HepG2 (cell line): ENCODE measurements at regions not wholly inside any gene's neighbourhood (a gene's known extent, or its start where the extent isn't known, plus 50 kb on each side); places are given as distances from the start of the nearest gene placed in this dataset.

ENCODE experiments used
- ATAC-seq: fragments of 200-7000 bp; cut with Tn5 transposase; 3 replicates; pipeline ENCODE4 v1.9.1; 2020; ENCODE audit warnings: mild to moderate bottlenecking, moderate library complexity
- BruUV-seq: library from RNA; stranded (reverse); fragments of 400-500 nt; replicated peaks from 2 replicates; lab custom pipeline; 2021; lab: Mats Ljungman, UMichigan
- CTCF ChIA-PET: fragments of 300-600 bp; formaldehyde crosslinking; extraction: SDS; loops from one replicate; lab custom pipeline; 2021; ENCODE audit warnings: low total read pairs, inconsistent platforms, low intra/inter-chr PET ratio; lab: Yijun Ruan, JAX
- POLR2A ChIA-PET: fragments of 350-600 bp; sonication (Branson Sonifier 250); formaldehyde crosslinking; loops from one replicate; lab custom pipeline; 2020; ENCODE audit warnings: antibody characterized with exemption, inconsistent platforms; lab: Yijun Ruan, JAX
- DNase-seq: peaks from one replicate; pipeline ENCODE4 v3.0.0-alpha.2; 2015; ENCODE audit warnings: low spot score
- FAIRE-seq: peaks from 3 replicates; lab custom pipeline; 2011; peaks lifted over from hg19 to GRCh38; lab: Jason Lieb, UNC
- H2AFZ ChIP-seq: one replicate; pipeline ENCODE4 v1.6.1; 2011; ENCODE audit warnings: low read length, inconsistent platforms
- H3K27ac ChIP-seq: fragments of 300-600 bp; 3 replicates; pipeline ENCODE4 v1.8.0; 2011; ENCODE audit warnings: mixed run types, mild to moderate bottlenecking, mixed read lengths, low read length, inconsistent platforms; ENCODE audit not compliant: insufficient read depth; ENCODE audit errors: extremely low read length
- H3K27me3 ChIP-seq, 2 experiments: fragments of 200-600 bp in 1 of 2; 2 replicates in 1 of 2; 3 replicates in 1 of 2; pipeline versions ENCODE4 v1.6.0 to v1.8.0; 2011; ENCODE audit warnings: low read length in 2 of 2, mild to moderate bottlenecking in 2 of 2, moderate library complexity in 2 of 2, inconsistent platforms in 1 of 2; ENCODE audit not compliant: insufficient read depth in 2 of 2, control insufficient read depth in 1 of 2
- H3K36me3 ChIP-seq, 2 experiments: fragments of 200-600 bp in 1 of 2; replicated peaks in 1 of 2; 2 replicates in 1 of 2; 3 replicates in 1 of 2; pipeline versions ENCODE4 v1.5.1 to v1.8.0; 2011; ENCODE audit warnings: low read length in 2 of 2, inconsistent platforms in 1 of 2; ENCODE audit not compliant: insufficient read depth in 2 of 2, control insufficient read depth in 1 of 2
- H3K4me1 ChIP-seq: 2 replicates; pipeline ENCODE4 v1.5.1; 2012; ENCODE audit warnings: low read length, inconsistent platforms; ENCODE audit not compliant: insufficient read depth
- H3K4me2 ChIP-seq: 2 replicates; pipeline ENCODE4 v1.6.0; 2011; ENCODE audit warnings: low read depth, low read length, inconsistent platforms
- H3K4me3 ChIP-seq, 3 experiments: fragments of 200-600 bp in 1 of 3; sonication (generic), shearing (Covaris generic) in 1 of 3; replicated peaks in 1 of 3; 2 replicates each; pipeline ENCODE4 v1.5.1; 2011 to 2016; ENCODE audit warnings: low read length in 3 of 3, inconsistent platforms in 2 of 3, low read depth in 2 of 3, mild to moderate bottlenecking in 2 of 3, control low read depth in 1 of 3, mixed read lengths in 1 of 3; ENCODE audit not compliant: insufficient read depth in 1 of 3
- H3K79me2 ChIP-seq: one replicate; pipeline ENCODE4 v1.6.1; 2011; ENCODE audit warnings: low read length, inconsistent platforms; ENCODE audit not compliant: insufficient read depth
- H3K9ac ChIP-seq: 2 replicates; pipeline ENCODE4 v1.6.0; 2011; ENCODE audit warnings: mild to moderate bottlenecking, low read depth, low read length, inconsistent platforms; ENCODE audit not compliant: insufficient read depth
- H3K9me3 ChIP-seq: 2 replicates; pipeline ENCODE4 v1.5.1; 2012; ENCODE audit warnings: mild to moderate bottlenecking, low read length
- H4K20me1 ChIP-seq: 2 replicates; pipeline ENCODE4 v1.6.0; 2011; ENCODE audit warnings: inconsistent platforms, mild to moderate bottlenecking, low read length, moderate library complexity; ENCODE audit not compliant: insufficient read depth
- BATF2 ChIP-seq: sonication (generic); formaldehyde crosslinking; IDR thresholded peaks from 2 replicates; pipeline ENCODE4 v1.8.0; 2022; ENCODE audit warnings: mild to moderate bottlenecking, missing genetic modification reagents, moderate library complexity
- ETV6 ChIP-seq: sonication (generic); formaldehyde crosslinking; conservative IDR thresholded peaks from 2 replicates; pipeline ENCODE4 v1.4.0; 2020; ENCODE audit warnings: missing genetic modification reagents
- HDAC1 ChIP-seq: sonication (generic); formaldehyde crosslinking; IDR thresholded peaks from 2 replicates; pipeline ENCODE4 v1.5.1; 2020; ENCODE audit warnings: mild to moderate bottlenecking, missing genetic modification reagents
- HIVEP1 ChIP-seq: sonication (generic); formaldehyde crosslinking; IDR thresholded peaks from 2 replicates; pipeline ENCODE4 v1.4.0; 2020; ENCODE audit warnings: mild to moderate bottlenecking, missing genetic modification reagents
- KAT2B ChIP-seq: fragments of 150-350 bp; IDR thresholded peaks from 2 replicates; pipeline ENCODE4 v1.6.1; 2014; ENCODE audit warnings: low read depth, low read length, borderline replicate concordance
- MXD3 ChIP-seq: IDR thresholded peaks from 2 replicates; pipeline ENCODE4 v1.6.1; 2016; ENCODE audit warnings: mild to moderate bottlenecking, missing biosample characterization, missing genetic modification reagents
- NFYB ChIP-seq: sonication (generic); formaldehyde crosslinking; IDR thresholded peaks from 2 replicates; pipeline ENCODE4 v1.4.0; 2020; ENCODE audit warnings: missing genetic modification reagents
- PATZ1 ChIP-seq: sonication (generic); formaldehyde crosslinking; IDR thresholded peaks from 2 replicates; pipeline ENCODE4 v1.4.0; 2020; ENCODE audit warnings: missing genetic modification reagents
- RARA ChIP-seq: IDR thresholded peaks from 2 replicates; pipeline ENCODE4 v1.6.1; 2016; ENCODE audit warnings: missing genetic modification reagents, missing compliant biosample characterization
- SMAD3 ChIP-seq: sonication (generic); formaldehyde crosslinking; IDR thresholded peaks from 2 replicates; pipeline ENCODE4 v1.4.0; 2020; ENCODE audit warnings: missing genetic modification reagents
- ZNF20 ChIP-seq: sonication (generic); formaldehyde crosslinking; IDR thresholded peaks from 2 replicates; pipeline ENCODE4 v1.4.0; 2020; ENCODE audit warnings: mild to moderate bottlenecking, moderate library complexity, missing genetic modification reagents
- ZNF280B ChIP-seq: sonication (generic); formaldehyde crosslinking; IDR thresholded peaks from 2 replicates; pipeline ENCODE4 v1.5.0; 2020; ENCODE audit warnings: missing genetic modification reagents, mild to moderate bottlenecking, borderline replicate concordance
- ZNF282 ChIP-seq: fragments of 450-650 bp; IDR thresholded peaks from 2 replicates; pipeline ENCODE4 v1.6.1; 2018; ENCODE audit not compliant: partially characterized antibody
- ZNF451 ChIP-seq: sonication (generic); formaldehyde crosslinking; IDR thresholded peaks from 2 replicates; pipeline ENCODE4 v1.5.0; 2020; ENCODE audit warnings: mild to moderate bottlenecking, missing genetic modification reagents
- ZSCAN9 ChIP-seq: IDR thresholded peaks from 2 replicates; pipeline ENCODE4 v1.6.1; 2016; ENCODE audit warnings: borderline replicate concordance
- WGBS: methylation state at CpG from one replicate; pipeline ENCODE4 v1.1.6; 2017; ENCODE audit warnings: low lambda C conversion rate; 5-methylcytosine and 5-hydroxymethylcytosine counted together
- in situ Hi-C: cut with HindIII; loops from 2 replicates; pipeline ENCODE4 v1.10.0; 2017; ENCODE audit warnings: low pct_unique_long_range_greater_than_20kb; ENCODE audit not compliant: extremely low pct_ligation_motif_present
- intact Hi-C: fragments of 100-400 bp; cut with micrococcal nuclease; formaldehyde crosslinking; loops from one replicate; pipeline ENCODE4 v1.10.0; 2022; ENCODE audit not compliant: unreplicated experiment

DNA sequence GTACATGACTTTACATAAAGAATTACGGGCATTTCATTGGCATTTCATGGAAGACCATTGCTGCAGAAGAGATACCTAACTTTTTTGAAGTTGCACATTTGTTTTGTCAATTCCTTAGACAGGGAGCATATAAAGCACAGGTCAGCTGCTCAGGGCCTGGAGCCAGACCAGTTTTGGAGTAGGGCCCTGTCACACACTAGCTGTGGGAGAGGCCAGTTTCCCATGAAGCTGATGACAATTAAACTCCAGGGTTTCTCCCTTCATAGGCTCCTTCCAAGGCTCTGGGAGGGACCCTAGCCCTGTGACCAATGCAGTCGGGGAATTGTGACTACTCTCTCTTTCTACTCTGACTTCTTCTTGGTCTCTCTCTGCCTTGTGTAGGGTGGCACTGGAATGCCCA is 107.3 kb upstream of the SELENOK start:
- WGBS, result 0% methylated on average over 2 of the region's 2 CpGs
- in situ Hi-C loops (no loop called here), intact Hi-C loops (no loop called here)
- no peaks in the 10 kb centered on the region for H3K4me1 ChIP-seq
- no peak overlapping the region for H2AFZ ChIP-seq
- H3K27me3 ChIP-seq, result peaks cover 2 to 20% of the 10 kb centered on the region in 2 experiments; a peak in 2 of 5 replicates
- CTCF ChIA-PET, result no interaction called here
- H3K4me2 ChIP-seq, result no peak overlapping the region
- no peaks in the 10 kb centered on the region for H3K79me2 ChIP-seq
- DNase-seq (no peak), FAIRE-seq (no peak), ATAC-seq (no peak)
- no peak overlapping the region for H3K27ac ChIP-seq
- no TSS peak for BruUV-seq
- POLR2A ChIA-PET, result no interaction called here
- H3K9ac ChIP-seq, result no peak overlapping the region
- H3K9me3 ChIP-seq, result no peaks in the 10 kb centered on the region
- TF ChIP-seq ZNF280B (no peak), ZNF451 (CRISPR knock-in tag) (no peak), KAT2B (no peak), BATF2 (CRISPR knock-in tag) (no peak), MXD3 (CRISPR knock-in tag) (no peak), ZNF282 (no peak), NFYB (CRISPR knock-in tag) (no peak), ZSCAN9 (CRISPR knock-in tag) (no peak), ZNF20 (CRISPR knock-in tag) (no peak), HIVEP1 (no peak), RARA (CRISPR knock-in tag) (no peak), PATZ1 (CRISPR knock-in tag) (no peak), ETV6 (CRISPR knock-in tag) (no peak), HDAC1 (CRISPR knock-in tag) (no peak), SMAD3 (no peak)
- no peaks in the 10 kb centered on the region for H4K20me1 ChIP-seq
- H3K36me3 ChIP-seq, result no peaks in the 10 kb centered on the region
- no peak overlapping the region for H3K4me3 ChIP-seq
